KBM-7 (cell line): ENCODE measurements at regions not wholly inside any gene's neighbourhood (a gene's known extent, or its start where the extent isn't known, plus 50 kb on each side); places are given as distances from the start of the nearest gene placed in this dataset.
"Not testable (repeated sequence)": the region's sequence is repeated elsewhere in the genome, so short reads cannot be mapped to it uniquely, and the experiment has no call there.

Source experiments
- DNase-seq: peaks from one replicate; pipeline ENCODE4 v3.0.0-alpha.2; 2015
- in situ Hi-C: fragments of 300-500 bp; cut with MboI; formaldehyde crosslinking; loops from 2 replicates; pipeline ENCODE4 v1.14.3; 2020; ENCODE audit warnings: low sequenced_read_pairs, low pct_unique_long_range_greater_than_20kb, mixed read lengths

DNA sequence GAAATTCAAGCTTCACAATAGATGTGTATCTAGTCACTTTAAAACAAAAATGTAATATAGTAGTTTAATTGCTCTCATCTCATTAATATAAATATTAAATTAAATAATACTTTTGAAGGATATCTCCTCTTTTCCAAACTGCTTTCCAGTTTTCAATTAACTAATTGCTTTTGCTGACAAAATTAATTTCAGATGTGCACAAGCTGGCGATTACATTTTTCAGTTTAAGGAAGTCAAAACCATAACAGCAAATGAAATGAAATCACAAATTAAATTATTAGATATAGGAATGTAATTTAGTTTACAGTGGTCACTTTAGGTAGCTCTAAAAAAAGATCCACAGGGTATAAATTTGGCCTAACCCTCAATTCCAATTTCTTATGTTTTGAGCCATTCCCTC, 362.1 kb downstream of the SLC6A15 start:
- no peak for DNase-seq
- in situ Hi-C loops = no loop called here

DNA sequence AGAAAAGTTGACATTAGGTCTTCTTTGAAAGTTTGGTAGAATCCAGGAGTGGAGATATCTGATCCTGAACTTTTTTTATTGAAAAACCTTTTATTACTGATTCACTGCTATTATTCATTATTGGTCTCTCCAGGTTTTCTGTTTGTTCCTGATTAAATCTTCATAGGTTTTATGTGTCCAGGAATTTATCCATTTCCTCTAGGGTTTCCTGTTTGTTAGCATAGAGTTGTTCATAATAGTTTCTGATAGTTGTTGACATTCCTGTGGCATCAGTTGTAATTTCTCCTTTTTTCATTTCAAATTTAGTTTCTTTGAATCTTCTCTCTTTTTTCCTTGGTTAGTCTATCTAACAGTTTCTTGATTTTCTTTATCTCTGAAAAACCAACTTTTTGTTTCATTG, 370.3 kb downstream of the SLC6A15 start:
- in situ Hi-C loops = no loop called here
- no peak for DNase-seq

DNA sequence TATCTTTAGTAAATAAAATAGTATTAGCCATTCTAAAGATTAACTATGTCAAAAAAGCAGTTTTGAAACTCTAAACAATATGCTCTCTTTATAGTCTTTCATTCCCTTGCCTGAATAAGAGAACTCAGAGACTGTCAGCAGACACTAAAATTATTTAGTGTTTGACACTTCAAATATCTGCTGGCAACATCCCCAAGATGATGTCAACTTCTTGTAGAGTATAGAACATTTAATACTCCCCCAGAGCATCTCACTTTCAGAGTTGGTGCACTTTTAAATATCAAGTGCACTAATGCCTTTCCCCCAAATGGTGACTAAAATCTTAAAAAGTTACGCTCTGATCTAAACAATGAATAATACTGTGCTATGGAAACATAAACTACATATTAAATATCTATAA, 374.9 kb downstream of the SLC6A15 start:
- in situ Hi-C loops = no loop called here
- DNase-seq = no peak

DNA sequence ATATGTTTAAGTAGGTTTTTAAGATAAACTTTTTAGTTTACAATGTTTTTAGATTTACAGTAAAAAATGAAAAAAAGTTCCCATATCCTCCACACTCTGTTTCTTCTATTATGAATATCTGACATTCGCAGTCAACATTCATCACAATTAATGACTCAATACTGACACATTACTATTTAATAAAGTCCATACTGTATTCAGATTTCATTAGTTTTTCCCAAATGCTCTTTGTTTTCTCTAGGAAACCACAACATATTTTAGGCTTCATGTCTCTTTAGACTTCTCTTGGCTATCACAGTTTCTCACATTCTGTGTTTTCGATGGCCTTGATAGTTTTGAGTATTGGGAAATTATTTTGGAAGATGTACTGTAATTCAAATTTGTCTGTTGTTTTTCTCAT, 399.8 kb downstream of the SLC6A15 start:
- no peak for DNase-seq
- in situ Hi-C loops = no loop called here

DNA sequence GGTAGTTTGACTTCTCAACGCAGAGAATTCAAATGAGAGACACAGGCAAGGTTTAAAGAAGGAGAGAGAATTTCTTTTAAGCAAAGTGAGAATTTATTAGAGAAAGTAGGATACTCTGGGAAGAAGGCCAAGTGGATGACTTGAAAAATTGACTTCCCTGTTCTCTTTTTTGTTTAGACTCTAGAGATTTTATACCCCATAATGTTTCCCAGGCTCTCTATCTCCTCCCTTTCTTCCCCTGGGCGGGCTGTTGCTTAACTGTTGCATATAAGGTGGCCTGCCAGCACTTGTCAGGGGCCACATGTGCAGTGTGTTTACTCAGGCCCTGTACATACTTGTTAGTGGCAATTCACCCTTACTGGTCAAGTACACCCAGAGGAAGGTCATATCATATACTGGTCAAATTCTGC, 403.7 kb downstream of the SLC6A15 start:
- DNase-seq = no peak
- in situ Hi-C loops = no loop called here

DNA sequence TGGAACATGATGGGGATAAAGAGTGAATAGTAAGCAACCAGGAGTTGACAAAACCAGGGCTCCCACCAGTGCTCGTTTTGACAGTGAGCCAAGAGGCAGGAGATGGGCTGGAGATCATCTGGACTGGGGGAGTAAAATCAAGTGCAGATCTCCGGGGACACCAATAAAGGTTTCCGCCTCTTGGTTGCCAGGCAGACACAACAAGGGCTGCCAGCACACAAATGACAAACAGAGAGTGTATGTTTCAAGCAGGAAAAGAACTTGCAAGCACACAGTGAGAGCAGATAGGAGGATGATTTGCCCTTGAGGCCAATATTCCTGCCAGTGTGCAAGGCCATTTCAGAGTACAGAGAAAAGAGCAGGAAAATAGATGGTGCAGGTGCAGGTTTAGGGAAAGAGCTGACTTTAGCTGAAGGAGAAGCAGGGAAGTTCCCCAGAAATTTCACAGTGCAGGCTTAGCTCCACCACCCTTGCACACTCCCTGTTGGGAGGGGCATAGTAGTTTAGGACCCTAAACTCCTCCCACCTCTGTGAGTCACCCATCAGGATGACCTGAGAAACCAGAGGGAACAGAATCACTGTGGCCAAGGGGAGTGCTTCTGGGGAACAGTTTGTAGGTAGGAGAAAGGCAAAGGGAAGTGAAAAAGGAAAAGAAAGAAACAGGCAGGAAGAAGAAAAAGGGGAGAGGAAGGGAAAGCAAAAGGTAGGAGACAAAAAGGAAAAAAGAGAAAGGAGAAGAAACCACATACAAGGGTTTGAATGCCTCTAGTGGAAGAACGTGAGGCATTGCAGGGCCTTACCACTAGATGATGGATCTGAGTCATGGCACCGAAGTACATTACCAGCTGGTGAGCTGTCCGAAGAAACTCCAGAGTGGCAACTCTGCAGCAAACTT, 404.4 kb downstream of the SLC6A15 start:
- in situ Hi-C loops = no loop called here
- peak; percentile 29 for DNase-seq

DNA sequence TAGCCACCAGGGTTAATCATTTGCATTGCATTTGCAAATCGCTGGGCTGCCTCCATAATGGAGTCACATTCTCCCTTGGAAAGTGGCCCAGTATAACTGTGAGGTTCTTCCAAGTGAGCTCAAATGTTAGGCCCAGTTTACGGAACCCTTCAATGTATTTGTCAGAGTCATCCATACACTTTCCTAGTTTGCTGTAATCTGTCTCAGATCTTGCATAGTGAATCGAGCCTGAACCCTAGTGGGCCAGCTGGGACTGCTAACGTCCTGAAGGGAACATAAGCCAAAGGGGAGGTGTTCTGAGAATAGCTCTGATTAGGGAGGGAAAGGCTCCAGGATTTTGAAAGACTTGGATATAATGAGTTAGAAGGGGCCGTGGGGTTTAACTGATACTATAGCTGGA, 406.3 kb downstream of the SLC6A15 start:
- no peak for DNase-seq
- in situ Hi-C loops = no loop called here

DNA sequence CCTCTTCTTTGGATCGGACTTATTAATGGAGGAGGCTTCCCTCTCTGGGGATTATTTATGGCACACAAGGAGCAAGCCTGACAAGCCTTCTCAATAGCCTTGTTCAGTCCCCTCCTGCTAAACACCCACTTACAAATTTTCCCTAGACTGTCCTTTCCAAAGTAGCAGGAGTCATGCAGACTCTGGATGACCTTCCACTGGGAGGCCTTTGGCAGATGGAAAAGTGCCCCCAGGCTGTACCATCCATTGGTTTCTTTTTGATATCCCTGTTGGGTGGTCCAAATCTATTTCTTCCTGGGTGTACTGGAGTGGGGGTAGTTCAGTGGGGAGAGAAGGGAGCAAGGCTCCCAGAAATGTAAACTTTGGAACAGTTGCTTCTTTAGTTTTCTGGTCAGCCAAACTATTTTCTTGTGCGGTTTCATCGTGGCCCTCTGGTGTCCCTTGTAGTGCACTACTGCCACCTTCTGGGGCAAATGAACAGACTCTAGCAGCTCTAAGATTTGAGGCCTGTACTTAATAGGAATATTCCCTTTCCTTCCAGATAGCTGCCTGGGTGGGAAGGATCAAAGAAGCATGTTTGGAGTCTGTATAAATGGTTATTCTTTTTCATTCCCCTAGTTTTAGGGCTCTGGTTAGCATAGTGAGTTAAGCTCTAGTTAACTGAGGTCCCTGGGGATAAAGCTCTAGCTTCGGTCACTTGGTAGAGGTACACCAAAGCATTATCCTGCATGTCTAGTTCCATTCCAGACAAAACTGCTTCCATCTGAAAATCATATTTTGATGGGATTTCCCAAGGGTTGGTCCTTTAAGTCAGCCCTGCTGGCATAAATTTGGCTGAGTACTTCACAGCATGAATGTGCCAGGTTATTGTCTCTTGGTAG, 409.5 kb downstream of the SLC6A15 start:
- in situ Hi-C loops = no loop called here
- peak; percentile 49 for DNase-seq

DNA sequence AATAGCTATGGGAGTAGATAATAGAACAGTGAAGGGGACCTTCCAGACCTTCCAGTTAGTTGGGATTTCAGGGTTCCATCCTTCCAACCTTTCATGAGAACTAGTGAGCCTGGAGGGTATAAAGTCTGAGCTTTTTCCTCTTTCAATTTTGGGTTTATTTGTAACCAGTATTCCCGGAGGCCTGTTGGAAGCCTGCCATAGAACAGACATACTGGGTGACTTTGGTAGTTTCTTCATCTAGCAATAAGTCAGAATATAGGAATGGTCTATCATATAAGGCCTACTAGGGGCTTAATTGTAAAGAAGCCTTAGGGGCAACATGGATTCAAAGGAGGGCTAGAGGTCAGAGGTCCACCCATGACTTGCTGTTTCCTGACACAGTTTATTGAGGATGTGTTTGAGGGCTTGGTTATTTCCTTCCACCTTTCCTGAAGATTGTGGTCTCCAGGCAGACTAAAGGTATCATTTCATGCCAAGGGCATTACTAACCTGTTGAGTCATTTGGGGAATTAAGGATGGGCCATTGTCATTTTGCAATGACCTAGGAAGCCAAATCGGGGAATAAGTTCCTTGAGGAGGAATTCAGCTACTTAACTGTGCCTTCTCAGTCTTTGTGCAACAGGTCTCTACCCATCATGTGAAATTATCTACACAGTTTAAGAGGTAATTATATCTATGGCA, 410.3 kb downstream of the SLC6A15 start:
- in situ Hi-C loops = no loop called here
- no peak for DNase-seq

DNA sequence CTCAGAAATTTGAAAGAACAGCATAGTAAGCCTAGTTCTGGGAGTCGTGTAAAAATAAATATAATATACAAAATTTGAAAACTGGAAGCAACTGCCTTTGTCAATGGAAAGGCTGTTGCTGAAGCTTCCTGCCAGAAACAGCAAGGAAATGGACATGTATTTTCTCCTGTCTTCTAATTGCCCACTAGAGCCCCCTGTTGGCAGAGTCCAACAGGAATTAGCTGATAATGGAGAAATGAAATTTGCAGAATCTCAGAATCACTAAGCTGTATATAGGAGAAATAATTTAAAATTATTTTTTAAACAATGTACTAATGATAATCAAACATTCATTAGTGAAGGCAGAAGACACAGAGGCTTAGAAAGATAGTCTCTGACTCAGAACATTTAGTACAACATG, 414.8 kb downstream of the SLC6A15 start:
- in situ Hi-C loops = no loop called here
- DNase-seq = no peak

DNA sequence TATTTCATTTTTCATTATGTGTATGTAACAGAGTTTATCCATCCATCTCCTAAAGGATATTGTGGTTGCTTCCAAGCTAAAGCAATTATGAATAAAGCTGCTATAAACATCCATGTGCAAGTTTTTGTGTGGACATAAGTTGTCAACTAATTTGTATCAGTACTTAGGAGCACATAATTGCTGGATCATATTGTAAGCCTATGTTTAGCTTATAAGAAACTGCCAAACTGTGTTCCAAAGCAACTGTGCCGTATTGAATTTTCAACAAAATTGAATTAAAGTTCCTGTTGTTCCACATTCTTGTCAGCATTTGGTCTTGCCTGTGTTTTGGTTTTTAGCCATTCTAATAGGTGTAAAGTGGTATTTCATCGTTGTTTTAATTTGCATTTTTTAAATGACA, 416.9 kb downstream of the SLC6A15 start:
- in situ Hi-C loops = no loop called here
- DNase-seq = no peak

DNA sequence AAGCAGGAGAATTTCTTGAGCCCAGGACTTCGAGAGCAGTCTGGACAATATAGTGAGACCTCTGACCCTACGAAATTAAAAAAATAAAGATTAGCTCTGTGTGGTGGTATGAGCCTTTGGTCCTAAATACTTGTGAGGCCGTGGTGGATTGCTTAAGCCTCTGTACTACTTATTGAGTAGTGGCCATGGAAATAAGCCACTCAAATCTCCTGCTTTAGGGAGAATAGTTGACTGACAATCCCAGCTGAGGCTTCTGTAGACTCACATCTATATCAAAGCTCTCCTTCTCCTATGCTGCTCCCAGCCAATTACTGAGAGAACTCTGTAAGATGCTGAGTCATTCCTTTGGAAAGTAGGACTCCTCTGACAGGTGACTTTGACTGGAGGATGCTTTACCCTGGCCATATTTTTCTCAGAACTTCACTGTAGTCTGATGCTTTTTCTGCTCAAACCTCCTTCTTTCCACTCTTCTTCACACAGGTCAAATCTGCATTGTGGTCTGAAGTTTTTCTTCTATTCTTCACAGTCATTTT, 420.2 kb downstream of the SLC6A15 start:
- in situ Hi-C loops = no loop called here
- no peak for DNase-seq

DNA sequence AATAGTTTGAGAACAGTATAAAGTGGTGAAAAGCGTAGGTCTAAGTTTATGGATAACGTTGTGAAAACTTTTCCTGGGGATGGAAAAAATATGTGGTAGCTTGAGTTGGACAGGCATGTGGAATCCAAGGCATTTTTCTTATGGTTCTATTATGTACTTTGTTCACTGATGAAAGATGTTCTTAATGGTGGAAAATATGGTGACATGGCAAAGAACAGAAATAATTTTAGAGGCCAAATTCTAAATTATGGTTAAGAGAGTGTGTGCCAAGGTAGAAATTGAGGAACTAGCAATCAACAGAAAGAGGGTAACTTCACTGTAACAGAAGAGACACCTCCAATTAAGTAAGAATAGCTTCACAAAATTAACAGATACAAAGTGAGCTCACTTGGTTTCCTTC, 427.8 kb downstream of the SLC6A15 start:
- no peak for DNase-seq
- in situ Hi-C loops = no loop called here

DNA sequence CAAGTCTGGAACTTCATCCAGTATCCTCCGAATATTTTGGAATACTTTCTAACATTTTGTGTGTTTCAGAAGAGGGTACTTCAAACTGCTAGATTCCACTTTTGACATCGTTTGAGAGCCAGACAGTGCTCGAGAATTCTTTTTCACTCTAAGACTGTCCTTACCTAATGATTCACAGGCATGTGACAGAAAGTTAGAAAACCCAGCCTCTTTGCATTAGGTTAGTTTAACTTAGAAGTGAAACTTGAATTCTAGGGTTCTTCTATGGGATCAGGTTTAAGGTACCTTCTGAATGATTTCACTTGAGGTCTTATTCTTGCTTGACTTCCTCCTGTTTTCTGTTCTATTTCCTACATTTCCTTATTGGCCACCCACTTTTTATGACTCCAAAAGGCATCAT, 431.8 kb downstream of the SLC6A15 start:
- DNase-seq = no peak
- in situ Hi-C loops = no loop called here

DNA sequence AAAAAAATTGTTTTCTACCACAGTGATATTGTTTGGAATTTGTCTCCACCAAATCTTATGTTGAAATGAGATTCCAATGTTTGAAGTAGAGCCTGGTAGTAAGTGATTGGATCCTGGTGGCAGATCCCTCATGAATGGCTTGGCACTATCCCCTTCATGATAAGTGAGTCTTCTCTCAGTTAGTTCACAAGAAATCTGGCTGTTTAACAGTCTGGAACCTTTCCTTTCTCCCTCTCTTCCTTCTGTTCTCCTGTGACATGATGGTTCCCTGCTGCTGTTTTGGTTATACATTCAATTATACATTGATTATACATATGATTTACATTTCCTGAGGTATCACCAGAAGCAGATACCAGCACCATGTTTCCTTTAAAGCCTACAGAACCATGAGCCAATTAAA, 442.2 kb downstream of the SLC6A15 start:
- DNase-seq = no peak
- in situ Hi-C loops = no loop called here

DNA sequence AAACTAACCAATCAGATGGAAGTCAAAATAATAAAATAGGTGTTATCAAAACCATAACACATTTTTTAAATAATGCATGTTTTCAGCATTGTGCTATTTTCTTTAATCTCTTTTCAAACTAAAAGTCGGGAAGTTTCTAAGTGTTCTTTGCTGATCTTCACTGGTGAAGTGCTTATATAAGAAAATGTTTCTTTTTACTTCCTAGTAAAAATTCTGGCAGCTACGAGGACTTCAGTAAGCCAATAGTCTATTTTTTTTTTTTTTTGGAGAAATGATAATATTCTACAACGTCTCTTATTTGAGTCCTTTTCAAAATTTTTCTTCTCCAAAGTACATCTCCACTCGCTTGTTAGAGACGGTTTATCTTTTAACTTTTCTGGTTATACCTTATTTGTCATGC, 448.0 kb downstream of the SLC6A15 start:
- DNase-seq = no peak
- in situ Hi-C loops = no loop called here

DNA sequence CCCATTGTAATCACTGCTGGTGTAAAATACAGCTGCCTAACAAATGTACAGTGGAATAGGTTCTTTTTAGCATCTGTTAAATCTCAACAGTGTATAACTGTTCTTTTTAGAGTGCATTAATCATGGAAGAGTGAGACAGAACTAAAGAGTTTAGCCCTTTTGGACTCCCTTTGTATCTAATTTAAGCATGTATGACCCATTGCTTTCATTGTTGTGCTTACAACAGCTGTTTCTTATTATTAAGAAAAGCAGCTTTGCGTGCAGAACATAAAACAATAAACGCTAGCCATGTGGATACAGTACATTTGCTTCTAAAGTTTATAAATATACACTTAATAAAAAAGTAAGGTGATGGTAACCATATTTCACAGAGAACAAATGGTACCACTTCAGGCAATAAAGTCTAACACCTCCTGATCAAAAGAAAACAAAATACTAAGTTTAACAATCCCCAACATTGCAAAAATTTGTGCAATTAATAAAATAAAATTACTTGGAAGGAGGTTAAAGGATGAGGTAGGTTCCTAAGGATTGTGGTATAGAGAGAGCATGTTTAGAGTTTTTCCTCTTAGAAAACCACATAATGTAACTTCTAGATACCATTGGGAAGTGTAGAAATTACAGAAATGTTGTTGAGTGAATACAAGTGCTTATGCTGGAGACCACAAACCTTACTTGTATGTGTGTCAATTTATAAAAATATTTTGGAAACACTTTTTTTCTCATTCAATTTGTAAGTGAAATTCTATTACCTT, 448.7 kb downstream of the SLC6A15 start:
- in situ Hi-C loops = no loop called here
- no peak for DNase-seq

DNA sequence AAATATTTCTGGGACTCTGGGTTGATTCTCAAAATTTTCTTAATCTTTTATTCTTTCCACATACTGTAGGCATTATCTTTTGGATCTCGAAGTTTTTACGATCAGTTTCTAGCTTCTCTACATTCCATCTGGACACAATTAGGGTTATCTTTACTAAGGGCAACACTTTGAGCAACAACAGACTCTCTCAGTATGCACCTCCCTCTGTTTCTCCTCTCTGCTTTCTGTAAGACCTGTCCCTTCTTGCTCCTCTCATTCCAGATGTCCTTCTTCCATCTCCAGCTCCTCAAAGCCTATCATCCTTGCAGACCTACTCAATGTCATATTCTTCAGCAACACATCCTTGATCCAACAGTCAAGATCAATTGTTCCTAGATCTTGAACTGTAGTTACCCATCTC, 457.0 kb downstream of the SLC6A15 start:
- in situ Hi-C loops = no loop called here
- no peak for DNase-seq

DNA sequence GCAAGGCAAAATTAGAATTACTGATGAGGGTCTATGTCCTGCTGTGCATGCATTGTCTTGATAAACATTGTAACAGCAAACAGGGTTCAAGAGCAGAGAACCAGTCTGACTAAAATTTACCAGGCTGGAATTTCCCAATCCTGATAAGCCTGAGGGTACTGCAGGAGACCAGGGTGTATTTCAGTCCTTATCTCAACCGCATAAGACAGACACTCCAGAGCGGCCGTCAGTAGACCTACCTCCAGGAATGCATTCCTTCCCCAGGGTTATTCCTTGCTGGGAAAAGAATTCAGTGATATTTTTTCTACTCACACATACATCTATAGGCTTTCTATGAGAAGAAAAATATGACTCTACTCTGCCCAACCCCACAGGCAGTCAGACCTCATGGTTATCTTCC, 466.1 kb downstream of the SLC6A15 start:
- in situ Hi-C loops, DNase-seq: not testable (repeated sequence)
